Upper lobe of left lung (tissue), 6 donors: ENCODE measurements at regions not wholly inside any gene's neighbourhood (a gene's known extent, or its start where the extent isn't known, plus 50 kb on each side); places are given as distances from the start of the nearest gene placed in this dataset.

Experiments
- ATAC-seq, 2 donors: fragments of 200-7000 bp; cut with Tn5 transposase; one replicate each; pipeline ENCODE4 v1.9.1; 2022; ENCODE audit warnings: mild to moderate bottlenecking in 2 of 2, moderate library complexity in 2 of 2; ENCODE audit not compliant: low FRiP score in 2 of 2
- DNase-seq, 2 donors: peaks; one replicate each; pipeline ENCODE4 v3.0.0-alpha.2; 2019 to 2020
- H3K27ac ChIP-seq, 4 donors: fragments of 200-600 bp; sonication (generic); one replicate each; pipeline ENCODE4 v1.5.1; 2016 to 2019
- H3K27me3 ChIP-seq, 4 donors: fragments of 200-600 bp; sonication (generic); one replicate each; pipeline ENCODE4 v1.5.1; 2017 to 2019
- H3K36me3 ChIP-seq, 4 donors: fragments of 200-600 bp; sonication (generic); one replicate each; pipeline ENCODE4 v1.5.1; 2016 to 2019
- H3K4me1 ChIP-seq, 4 donors: fragments of 200-600 bp; sonication (generic); one replicate each; pipeline ENCODE4 v1.5.1; 2018 to 2019
- H3K4me3 ChIP-seq, 4 donors: fragments of 200-600 bp; sonication (generic); one replicate each; pipeline ENCODE4 v1.5.1; 2017 to 2019; ENCODE audit warnings: mild to moderate bottlenecking in 2 of 4, moderate library complexity in 1 of 4
- H3K9me3 ChIP-seq, 4 donors: fragments of 200-600 bp; sonication (generic); one replicate each; pipeline ENCODE4 v1.5.1; 2018 to 2019
- EP300 ChIP-seq, 4 donors: sonication (generic); formaldehyde crosslinking; IDR thresholded peaks; one replicate each; pipeline ENCODE4 v1.5.1; 2017; ENCODE audit warnings: antibody characterized with exemption in 4 of 4, control low read depth in 2 of 4
- POLR2A ChIP-seq, 4 donors: fragments of 450-650 bp; IDR thresholded peaks; one replicate each; pipeline ENCODE4 v1.5.1; 2016 to 2017; ENCODE audit warnings: antibody characterized with exemption in 4 of 4, mild to moderate bottlenecking in 2 of 4
- POLR2AphosphoS5 ChIP-seq, 2 donors: sonication (generic); formaldehyde crosslinking; IDR thresholded peaks; one replicate each; pipeline ENCODE4 v1.5.1; 2017; ENCODE audit warnings: antibody characterized with exemption in 2 of 2
- WGBS, 2 donors: methylation state at CpG; one replicate each; pipeline ENCODE4 v1.1.5; 2017 to 2018; 5-methylcytosine and 5-hydroxymethylcytosine counted together
- TF ChIP-seq, protein P1 (sequence below), 6 experiments: fragments of 450-650 bp in 4 of 6; fragments of 200-600 bp in 2 of 6; sonication (generic) in 2 of 6; IDR thresholded peaks; one replicate each; pipeline ENCODE4 v1.5.1; 2016 to 2019; ENCODE audit warnings: antibody characterized with exemption in 6 of 6
- donor health status: DM: no; HTN: no; CAD: no; lungs with moderate emphysema.
- donor health status: DM: no; HTN: yes; CAD: no; lungs with severe emphysema.

DNA sequence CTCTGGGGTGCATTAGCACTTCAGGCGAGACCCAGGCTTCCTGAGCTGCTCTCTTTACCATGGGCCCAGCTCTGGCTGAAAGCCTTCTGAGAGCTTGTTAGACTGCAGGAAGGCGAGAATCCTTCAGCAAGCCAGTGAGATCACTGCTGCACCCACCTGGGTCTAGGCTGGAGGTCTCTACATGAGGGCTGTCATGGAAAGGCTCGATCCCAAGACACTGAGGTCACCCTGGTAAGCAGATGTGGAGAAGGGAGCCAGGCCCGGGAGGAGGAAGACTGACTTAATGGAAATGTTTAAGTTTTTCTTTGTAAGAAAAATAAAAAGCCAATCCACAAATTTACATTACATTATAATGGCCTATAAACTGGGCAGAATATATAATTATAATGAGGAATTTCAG, 684.5 kb downstream of the TNS3 start:
- no peaks in the 10 kb centered on the region for H3K27me3 ChIP-seq
- H3K4me3 ChIP-seq = no peak overlapping the region
- no peak overlapping the region for H3K27ac ChIP-seq
- H3K4me1 ChIP-seq = no peaks in the 10 kb centered on the region
- no peaks in the 10 kb centered on the region for H3K36me3 ChIP-seq
- H3K9me3 ChIP-seq = no peaks in the 10 kb centered on the region
- TF ChIP-seq EP300 (IDR thresholded peaks at IDR 0.05) (no peak), POLR2AphosphoS5 (IDR thresholded peaks at IDR 0.05) (no peak), POLR2A (IDR thresholded peaks at IDR 0.05) (no peak)
- TF ChIP-seq, protein P1, sequence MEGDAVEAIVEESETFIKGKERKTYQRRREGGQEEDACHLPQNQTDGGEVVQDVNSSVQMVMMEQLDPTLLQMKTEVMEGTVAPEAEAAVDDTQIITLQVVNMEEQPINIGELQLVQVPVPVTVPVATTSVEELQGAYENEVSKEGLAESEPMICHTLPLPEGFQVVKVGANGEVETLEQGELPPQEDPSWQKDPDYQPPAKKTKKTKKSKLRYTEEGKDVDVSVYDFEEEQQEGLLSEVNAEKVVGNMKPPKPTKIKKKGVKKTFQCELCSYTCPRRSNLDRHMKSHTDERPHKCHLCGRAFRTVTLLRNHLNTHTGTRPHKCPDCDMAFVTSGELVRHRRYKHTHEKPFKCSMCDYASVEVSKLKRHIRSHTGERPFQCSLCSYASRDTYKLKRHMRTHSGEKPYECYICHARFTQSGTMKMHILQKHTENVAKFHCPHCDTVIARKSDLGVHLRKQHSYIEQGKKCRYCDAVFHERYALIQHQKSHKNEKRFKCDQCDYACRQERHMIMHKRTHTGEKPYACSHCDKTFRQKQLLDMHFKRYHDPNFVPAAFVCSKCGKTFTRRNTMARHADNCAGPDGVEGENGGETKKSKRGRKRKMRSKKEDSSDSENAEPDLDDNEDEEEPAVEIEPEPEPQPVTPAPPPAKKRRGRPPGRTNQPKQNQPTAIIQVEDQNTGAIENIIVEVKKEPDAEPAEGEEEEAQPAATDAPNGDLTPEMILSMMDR (IDR thresholded peaks at IDR 0.05) = no peak
- no peak for DNase-seq
- no peak for ATAC-seq
- WGBS, 2 donors = 89 to 92% methylated on average over 4 of the region's 4 CpGs

DNA sequence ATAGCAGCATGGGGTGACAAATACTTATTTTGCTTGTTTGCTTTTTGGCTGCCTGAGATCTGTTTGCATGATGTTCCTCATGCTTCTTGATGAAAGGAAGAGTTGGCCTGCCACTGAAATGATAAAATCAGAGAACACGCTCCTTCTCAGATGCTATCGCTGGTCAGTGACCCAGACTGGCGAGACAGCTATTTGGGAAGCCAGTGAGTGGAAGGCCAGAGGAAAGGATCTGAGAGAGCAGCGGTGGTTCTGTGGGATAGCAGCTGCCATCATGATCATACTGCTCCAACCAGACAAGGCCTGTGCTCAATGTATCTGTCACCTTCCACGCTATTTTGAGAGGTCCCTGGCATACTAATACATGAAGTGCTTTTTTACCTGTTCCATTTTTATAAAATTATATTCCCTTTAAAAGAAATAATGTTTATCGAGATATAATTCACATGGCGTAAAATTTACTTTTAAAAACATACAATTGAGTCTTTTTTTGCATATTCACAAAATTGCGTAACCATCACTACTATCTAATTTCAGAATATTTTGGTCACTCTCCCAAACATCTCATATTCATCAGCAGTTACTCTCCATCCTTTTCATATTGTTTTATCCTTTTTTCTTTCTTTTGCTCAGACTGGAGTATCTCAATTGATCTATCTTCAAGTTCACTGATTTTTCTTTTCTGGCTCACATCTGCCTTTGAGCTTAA, 695.1 kb downstream of the TNS3 start:
- WGBS, 2 donors = 85 to 94% methylated on average over 8 of the region's 8 CpGs
- Histone ChIP-seq H3K4me3 (no peak overlapping the region), H3K27ac (no peak overlapping the region), H3K9me3 (peaks cover 0 to 21% (median 7%) of the 10 kb centered on the region in 4 donors), H3K36me3 (no peaks in the 10 kb centered on the region), H3K4me1 (no peaks in the 10 kb centered on the region), H3K27me3 (no peaks in the 10 kb centered on the region)
- DNase-seq (no peak), ATAC-seq (no peak)
- TF ChIP-seq, protein P1 (IDR thresholded peaks at IDR 0.05) = no peak
- TF ChIP-seq POLR2A (IDR thresholded peaks at IDR 0.05) = no peak
- TF ChIP-seq POLR2AphosphoS5 (IDR thresholded peaks at IDR 0.05) = no peak
- no peak for TF ChIP-seq EP300 (IDR thresholded peaks at IDR 0.05)

DNA sequence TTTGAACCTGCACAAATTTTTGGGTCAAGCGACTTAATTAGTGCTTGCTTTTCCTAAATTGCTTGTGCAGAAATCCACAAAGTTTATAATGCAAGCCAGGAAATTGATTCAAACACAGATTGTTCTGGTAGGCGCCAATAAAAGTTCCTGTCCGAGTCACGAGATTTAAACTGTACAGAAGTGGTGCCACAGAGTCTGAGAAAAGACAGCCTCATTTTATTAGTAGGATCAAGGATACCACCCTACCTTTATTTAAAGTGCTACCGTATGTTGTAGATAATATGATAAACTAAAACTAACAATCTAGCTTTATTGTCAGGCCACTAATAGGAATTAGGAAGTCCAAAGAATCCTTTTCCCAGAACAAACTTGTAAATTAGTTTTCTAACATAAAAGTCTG, 696.7 kb downstream of the TNS3 start:
- TF ChIP-seq POLR2A (IDR thresholded peaks at IDR 0.05) = no peak
- TF ChIP-seq, protein P1 (IDR thresholded peaks at IDR 0.05) = no peak
- no peak for TF ChIP-seq EP300 (IDR thresholded peaks at IDR 0.05)
- TF ChIP-seq POLR2AphosphoS5 (IDR thresholded peaks at IDR 0.05) = no peak
- Histone ChIP-seq H3K4me1 (no peaks in the 10 kb centered on the region), H3K27me3 (no peaks in the 10 kb centered on the region), H3K9me3 (peaks cover 0 to 17% (median 4%) of the 10 kb centered on the region in 4 donors), H3K27ac (no peak overlapping the region), H3K36me3 (no peaks in the 10 kb centered on the region), H3K4me3 (no peak overlapping the region)
- ATAC-seq (no peak), DNase-seq (no peak)
- WGBS, 2 donors = 59 to 71% methylated on average over 5 of the region's 5 CpGs

DNA sequence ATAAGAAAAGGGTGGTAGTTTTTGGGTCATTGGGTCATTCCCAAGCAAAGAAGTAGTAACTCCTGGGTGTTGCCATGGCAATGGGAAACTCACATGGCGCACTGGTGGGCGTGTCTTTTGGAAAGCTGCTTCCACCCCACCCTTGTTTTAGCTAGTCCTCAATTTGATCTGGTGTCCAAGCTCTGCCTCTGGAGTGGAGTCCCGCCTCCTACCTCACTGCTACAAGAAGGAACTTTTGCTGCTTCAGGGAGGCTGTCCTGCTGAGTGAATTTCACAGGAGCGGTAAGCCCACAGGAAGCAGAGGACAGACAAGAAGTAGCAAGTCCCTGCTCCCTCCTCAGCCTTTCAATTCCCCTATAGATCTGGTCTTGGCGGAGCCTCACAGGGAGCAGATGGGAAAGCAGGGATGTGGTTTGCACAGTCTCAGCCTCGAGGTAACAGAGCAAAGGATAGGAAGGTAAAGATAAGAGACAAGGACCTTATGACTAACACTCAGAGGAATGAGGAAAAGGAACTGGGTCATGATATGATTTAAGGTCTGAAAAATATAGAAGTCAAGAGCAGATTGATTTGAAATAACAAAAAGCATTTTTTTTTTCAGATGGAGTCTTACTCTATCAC, 700.3 kb downstream of the TNS3 start:
- Histone ChIP-seq H3K4me3 (no peak overlapping the region), H3K27ac (no peak overlapping the region), H3K27me3 (no peaks in the 10 kb centered on the region), H3K9me3 (no peaks in the 10 kb centered on the region), H3K4me1 (no peaks in the 10 kb centered on the region), H3K36me3 (no peaks in the 10 kb centered on the region)
- TF ChIP-seq POLR2AphosphoS5 (IDR thresholded peaks at IDR 0.05) (no peak), EP300 (IDR thresholded peaks at IDR 0.05) (no peak), POLR2A (IDR thresholded peaks at IDR 0.05) (no peak)
- TF ChIP-seq, protein P1 (IDR thresholded peaks at IDR 0.05) = no peak
- ATAC-seq (no peak), DNase-seq (no peak)
- WGBS, 2 donors = 85 to 89% methylated on average over 6 of the region's 6 CpGs
